ENCODE measurements at regions not wholly inside any gene's neighbourhood (a gene's known extent, or its start where the extent isn't known, plus 50 kb on each side); places are given as distances from the start of the nearest gene placed in this dataset.

DNA sequence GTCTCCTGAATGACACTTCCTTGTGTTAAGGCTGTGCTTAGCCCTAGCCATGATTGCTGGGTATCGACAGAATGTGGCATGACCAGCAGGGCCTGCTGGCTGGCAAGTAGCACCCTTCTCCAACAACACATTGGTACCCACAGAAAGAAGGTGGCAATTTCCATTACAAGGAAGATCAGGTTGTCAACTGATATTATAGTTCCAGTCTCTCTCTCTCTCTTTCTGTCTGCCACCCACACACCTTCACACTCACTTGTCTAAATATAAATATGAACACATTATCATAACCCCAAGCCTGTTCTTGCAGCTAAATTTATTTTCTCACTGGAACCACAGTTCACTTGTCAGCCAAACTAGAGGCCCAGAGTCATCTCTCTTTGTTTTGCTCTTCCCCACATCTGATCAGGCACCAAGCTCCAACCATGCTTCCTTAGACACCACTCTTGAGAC, 408.1 kb upstream of the PIK3R1 start:
- no peaks in the 10 kb centered on the region for H3K4me1 ChIP-seq
- DNase-seq, result no peak
- TF ChIP-seq EP300 (IDR thresholded peaks at IDR 0.05; ENCODE audit: low read depth) (no peak), POLR2AphosphoS5 (IDR thresholded peaks at IDR 0.05) (no peak), POLR2A (IDR thresholded peaks at IDR 0.05) (no peak)
- TF ChIP-seq, protein P1, sequence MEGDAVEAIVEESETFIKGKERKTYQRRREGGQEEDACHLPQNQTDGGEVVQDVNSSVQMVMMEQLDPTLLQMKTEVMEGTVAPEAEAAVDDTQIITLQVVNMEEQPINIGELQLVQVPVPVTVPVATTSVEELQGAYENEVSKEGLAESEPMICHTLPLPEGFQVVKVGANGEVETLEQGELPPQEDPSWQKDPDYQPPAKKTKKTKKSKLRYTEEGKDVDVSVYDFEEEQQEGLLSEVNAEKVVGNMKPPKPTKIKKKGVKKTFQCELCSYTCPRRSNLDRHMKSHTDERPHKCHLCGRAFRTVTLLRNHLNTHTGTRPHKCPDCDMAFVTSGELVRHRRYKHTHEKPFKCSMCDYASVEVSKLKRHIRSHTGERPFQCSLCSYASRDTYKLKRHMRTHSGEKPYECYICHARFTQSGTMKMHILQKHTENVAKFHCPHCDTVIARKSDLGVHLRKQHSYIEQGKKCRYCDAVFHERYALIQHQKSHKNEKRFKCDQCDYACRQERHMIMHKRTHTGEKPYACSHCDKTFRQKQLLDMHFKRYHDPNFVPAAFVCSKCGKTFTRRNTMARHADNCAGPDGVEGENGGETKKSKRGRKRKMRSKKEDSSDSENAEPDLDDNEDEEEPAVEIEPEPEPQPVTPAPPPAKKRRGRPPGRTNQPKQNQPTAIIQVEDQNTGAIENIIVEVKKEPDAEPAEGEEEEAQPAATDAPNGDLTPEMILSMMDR (IDR thresholded peaks at IDR 0.05), result no peak
- H3K27me3 ChIP-seq, result no peaks in the 10 kb centered on the region
- intact Hi-C loops (cut with DNase I; ENCODE audit: low total_unique reads) (no loop called here), in situ Hi-C loops (cut with MboI; ENCODE audit: low pct_ligation_motif_present in 1 of 4, low pct_unique_long_range_greater_than_20kb in 1 of 4, low sequenced_read_pairs in 3 of 4) (no loop called here)
- H3K9me3 ChIP-seq, result no peaks in the 10 kb centered on the region
- no peak overlapping the region for H3K27ac ChIP-seq
- WGBS, 2 donors (ENCODE audit: low coverage in 1 of 2), result 94% methylated on average over 1 of the region's 1 CpG; no CpG with 5 or more reads in 1 of the 2 donors
- H3K36me3 ChIP-seq, result no peaks in the 10 kb centered on the region
- no peak overlapping the region for H3K4me3 ChIP-seq

DNA sequence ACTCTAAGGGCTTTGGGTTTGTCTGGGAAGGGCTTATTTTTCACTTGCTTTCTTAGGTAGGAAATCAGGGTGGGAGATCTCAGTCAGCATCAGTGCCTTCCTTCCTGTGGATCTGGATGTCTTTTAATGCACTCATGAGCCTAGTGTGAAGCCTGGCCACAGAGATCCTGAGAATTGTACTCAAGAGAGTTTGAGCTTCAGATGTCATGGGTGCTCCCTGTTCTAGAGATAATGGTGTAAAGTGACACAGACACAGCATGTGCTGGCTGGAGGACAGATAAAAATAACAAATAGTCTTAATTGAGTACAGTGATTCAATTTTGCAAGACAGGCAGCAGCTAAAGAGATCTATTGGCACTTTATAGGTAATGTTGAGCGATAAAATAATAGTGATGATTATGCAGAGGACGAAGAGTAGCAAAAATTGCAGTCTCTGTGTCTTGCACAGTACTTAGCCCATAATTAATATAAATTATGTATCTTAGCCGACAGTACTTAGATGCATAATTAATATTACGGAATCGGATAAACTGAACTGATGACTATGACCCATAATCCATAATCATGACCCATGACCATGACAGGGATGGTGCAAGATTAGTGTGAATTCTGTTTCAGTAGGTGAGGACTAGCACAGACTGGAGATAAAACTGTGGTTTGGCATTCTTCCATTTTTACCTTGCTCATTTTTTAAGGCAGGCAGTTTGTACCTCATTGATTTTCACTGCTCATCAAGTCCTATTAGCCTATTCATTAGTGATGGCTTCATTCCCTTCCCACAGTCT, 408.7 kb upstream of the PIK3R1 start:
- no peaks in the 10 kb centered on the region for H3K4me1 ChIP-seq
- no peaks in the 10 kb centered on the region for H3K9me3 ChIP-seq
- in situ Hi-C loops (cut with MboI; ENCODE audit: low pct_ligation_motif_present in 1 of 4, low pct_unique_long_range_greater_than_20kb in 1 of 4, low sequenced_read_pairs in 3 of 4) (no loop called here), intact Hi-C loops (cut with DNase I; ENCODE audit: low total_unique reads) (no loop called here)
- H3K27me3 ChIP-seq, result no peaks in the 10 kb centered on the region
- TF ChIP-seq POLR2AphosphoS5 (IDR thresholded peaks at IDR 0.05), result no peak
- TF ChIP-seq POLR2A (IDR thresholded peaks at IDR 0.05), result no peak
- no peak for TF ChIP-seq EP300 (IDR thresholded peaks at IDR 0.05; ENCODE audit: low read depth)
- TF ChIP-seq, protein P1 (IDR thresholded peaks at IDR 0.05), result no peak
- no peak overlapping the region for H3K27ac ChIP-seq
- no peak for DNase-seq
- no peaks in the 10 kb centered on the region for H3K36me3 ChIP-seq
- H3K4me3 ChIP-seq, result no peak overlapping the region
- WGBS, 2 donors (ENCODE audit: low coverage in 1 of 2), result 85 to 93% methylated on average over 5 of the region's 5 CpGs

DNA sequence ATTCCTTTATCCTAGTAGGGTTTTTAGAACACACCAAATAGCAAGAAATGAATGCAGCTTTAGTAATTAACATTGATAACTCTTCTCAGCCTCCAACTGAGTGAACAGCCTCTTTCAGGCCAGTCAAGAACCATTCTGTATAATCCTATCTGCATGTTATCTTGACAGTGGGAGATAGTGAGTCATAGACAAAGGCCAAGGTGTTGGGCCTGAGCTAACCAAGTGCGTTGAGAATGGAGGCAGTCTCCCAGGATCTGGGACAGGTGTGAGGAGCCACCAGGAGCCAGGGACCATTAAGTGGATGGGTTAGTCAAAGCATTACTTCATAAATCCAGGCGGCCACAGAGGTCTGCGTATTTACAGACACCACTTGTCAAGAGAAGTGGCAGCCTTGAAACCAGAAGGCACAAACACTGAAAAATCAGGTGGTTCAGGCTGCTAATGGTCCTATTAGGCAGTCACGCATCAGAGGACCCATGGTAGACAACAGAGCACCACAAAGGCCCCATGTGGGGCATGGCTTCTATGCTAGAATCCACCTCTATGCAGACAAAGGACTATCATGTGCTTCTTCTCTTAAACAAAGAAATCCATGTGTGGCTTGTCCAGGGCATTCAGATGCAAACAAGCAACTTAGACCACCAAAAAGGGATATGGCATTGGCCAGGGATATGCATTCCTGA, 409.7 kb upstream of the PIK3R1 start:
- H3K9me3 ChIP-seq, result no peaks in the 10 kb centered on the region
- no peaks in the 10 kb centered on the region for H3K27me3 ChIP-seq
- no peak overlapping the region for H3K27ac ChIP-seq
- DNase-seq, result no peak
- no peaks in the 10 kb centered on the region for H3K4me1 ChIP-seq
- WGBS, 2 donors (ENCODE audit: low coverage in 1 of 2), result 94% methylated on average over 4 of the region's 4 CpGs; no CpG with 5 or more reads in 1 of the 2 donors
- no peak overlapping the region for H3K4me3 ChIP-seq
- intact Hi-C loops (cut with DNase I; ENCODE audit: low total_unique reads) (no loop called here), in situ Hi-C loops (cut with MboI; ENCODE audit: low pct_ligation_motif_present in 1 of 4, low pct_unique_long_range_greater_than_20kb in 1 of 4, low sequenced_read_pairs in 3 of 4) (no loop called here)
- no peaks in the 10 kb centered on the region for H3K36me3 ChIP-seq
- TF ChIP-seq, protein P1 (IDR thresholded peaks at IDR 0.05), result no peak
- TF ChIP-seq POLR2A (IDR thresholded peaks at IDR 0.05) (no peak), POLR2AphosphoS5 (IDR thresholded peaks at IDR 0.05) (no peak)

DNA sequence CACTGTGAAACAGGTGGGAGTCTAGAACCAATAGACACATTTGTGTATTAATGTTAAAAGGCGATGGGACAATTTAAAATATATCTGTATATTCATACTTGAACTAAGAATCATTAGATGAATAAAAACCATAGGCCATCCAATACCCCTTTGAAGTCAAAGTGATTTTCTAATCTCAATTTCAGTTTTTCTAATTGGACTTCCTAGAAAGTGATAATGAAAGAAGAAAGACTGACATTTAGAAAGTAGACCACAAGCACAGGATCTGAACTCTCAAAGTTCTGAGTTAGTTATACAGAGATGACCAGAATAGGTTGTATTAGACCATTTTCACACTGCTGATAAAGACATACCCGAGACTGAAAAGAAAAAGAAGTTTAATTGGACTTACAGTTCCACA, 412.8 kb upstream of the PIK3R1 start:
- H3K9me3 ChIP-seq, result no peaks in the 10 kb centered on the region
- peaks cover 0 to 4% (median 0%) of the 10 kb centered on the region in 4 donors for H3K4me1 ChIP-seq
- 72 to 86% methylated on average over 2 of the region's 2 CpGs for WGBS, 2 donors (ENCODE audit: low coverage in 1 of 2)
- no peak for TF ChIP-seq POLR2AphosphoS5 (IDR thresholded peaks at IDR 0.05)
- TF ChIP-seq POLR2A (IDR thresholded peaks at IDR 0.05), result no peak
- TF ChIP-seq, protein P1 (IDR thresholded peaks at IDR 0.05), result no peak
- no peak for TF ChIP-seq EP300 (IDR thresholded peaks at IDR 0.05; ENCODE audit: low read depth)
- no peak for DNase-seq
- intact Hi-C loops (cut with DNase I; ENCODE audit: low total_unique reads), result no loop called here
- no peaks in the 10 kb centered on the region for H3K36me3 ChIP-seq
- H3K27me3 ChIP-seq, result no peaks in the 10 kb centered on the region
- in situ Hi-C loops (cut with MboI; ENCODE audit: low pct_ligation_motif_present in 1 of 4, low pct_unique_long_range_greater_than_20kb in 1 of 4, low sequenced_read_pairs in 3 of 4), result no loop called here
- no peak overlapping the region for H3K4me3 ChIP-seq
- no peak overlapping the region for H3K27ac ChIP-seq
